Progenitor cell of endocrine pancreas (in vitro differentiated cells): ENCODE measurements at regions not wholly inside any gene's neighbourhood (a gene's known extent, or its start where the extent isn't known, plus 50 kb on each side); places are given as distances from the start of the nearest gene placed in this dataset.

Source experiments
- DNase-seq: peaks from one replicate; pipeline ENCODE4 v3.0.0; 2021; ENCODE audit warnings: low spot score; ENCODE audit not compliant: unreplicated experiment
- H3K27ac Mint-ChIP-seq: 2 replicates; pipeline ENCODE4 v1.8.0; 2021; ENCODE audit warnings: mild to moderate bottlenecking, moderate library complexity, mixed read lengths
- H3K27me3 Mint-ChIP-seq: 2 replicates; pipeline ENCODE4 v1.8.0; 2021; ENCODE audit warnings: mixed read lengths
- H3K36me3 Mint-ChIP-seq: 2 replicates; pipeline ENCODE4 v1.8.0; 2022; ENCODE audit warnings: mixed read lengths; ENCODE audit not compliant: insufficient read depth
- H3K4me1 Mint-ChIP-seq: 2 replicates; pipeline ENCODE4 v1.8.0; 2021; ENCODE audit warnings: low read depth, mixed read lengths
- H3K4me3 Mint-ChIP-seq: 2 replicates; pipeline ENCODE4 v1.8.0; 2021; ENCODE audit warnings: low read depth, mild to moderate bottlenecking, moderate library complexity, mixed read lengths
- H3K9me3 Mint-ChIP-seq: 2 replicates; pipeline ENCODE4 v1.8.0; 2021; ENCODE audit warnings: low read depth, mixed read lengths
- CTCF ChIP-seq: fragments of 200-600 bp; sonication (generic); IDR thresholded peaks from one replicate; pipeline ENCODE4 v1.5.0; 2021; ENCODE audit warnings: antibody characterized with exemption, mild to moderate bottlenecking; ENCODE audit not compliant: unreplicated experiment

- H3K4me3 Mint-ChIP-seq, result no peak overlapping the region
- no peaks in the 10 kb centered on the region for H3K36me3 Mint-ChIP-seq
- H3K27ac Mint-ChIP-seq, result no peak overlapping the region
- no peak for DNase-seq
- TF ChIP-seq CTCF, result no peak
- peaks cover 3% of the 10 kb centered on the region for H3K9me3 Mint-ChIP-seq
- peaks cover 6% of the 10 kb centered on the region for H3K4me1 Mint-ChIP-seq
- no peaks in the 10 kb centered on the region for H3K27me3 Mint-ChIP-seq
Measured at GRCh38 chrX:138287205-138287877, 424.2 kb downstream of the FGF13 start.

GRCh38 chrX:138294951-138295350 lies 416.6 kb downstream of the FGF13 start:
- DNase-seq, result no peak
- Mint-ChIP-seq H3K27me3 (no peaks in the 10 kb centered on the region), H3K4me1 (no peaks in the 10 kb centered on the region), H3K4me3 (no peak overlapping the region), H3K36me3 (no peaks in the 10 kb centered on the region), H3K27ac (no peak overlapping the region), H3K9me3 (peaks cover 4% of the 10 kb centered on the region)
- TF ChIP-seq CTCF, result no peak

GRCh38 chrX:138298268-138298667 lies 413.2 kb downstream of the FGF13 start:
- no peak for DNase-seq
- no peak for TF ChIP-seq CTCF
- Mint-ChIP-seq H3K4me3 (no peak overlapping the region), H3K36me3 (no peaks in the 10 kb centered on the region), H3K4me1 (no peaks in the 10 kb centered on the region), H3K9me3 (peaks cover 8% of the 10 kb centered on the region), H3K27ac (no peak overlapping the region), H3K27me3 (no peaks in the 10 kb centered on the region)

- DNase-seq, result no peak
- peaks cover 2% of the 10 kb centered on the region for H3K9me3 Mint-ChIP-seq
- no peak overlapping the region for H3K4me3 Mint-ChIP-seq
- H3K4me1 Mint-ChIP-seq, result peaks cover 3% of the 10 kb centered on the region
- no peaks in the 10 kb centered on the region for H3K27me3 Mint-ChIP-seq
- no peak for TF ChIP-seq CTCF
- no peak overlapping the region for H3K27ac Mint-ChIP-seq
- H3K36me3 Mint-ChIP-seq, result no peaks in the 10 kb centered on the region
Measured at GRCh38 chrX:138345801-138346200, 365.7 kb downstream of the FGF13 start.

GRCh38 chrX:138349351-138349750 lies 362.2 kb downstream of the FGF13 start:
- Mint-ChIP-seq H3K27me3 (no peaks in the 10 kb centered on the region), H3K4me1 (peaks cover 3% of the 10 kb centered on the region), H3K4me3 (no peak overlapping the region), H3K27ac (no peak overlapping the region), H3K36me3 (no peaks in the 10 kb centered on the region), H3K9me3 (peaks cover 20% of the 10 kb centered on the region)
- TF ChIP-seq CTCF, result no peak
- DNase-seq, result no peak
